Thymus (tissue), 11 donors: ENCODE measurements at regions not wholly inside any gene's neighbourhood (a gene's known extent, or its start where the extent isn't known, plus 50 kb on each side); places are given as distances from the start of the nearest gene placed in this dataset.
"Not testable (repeated sequence)": the region's sequence is repeated elsewhere in the genome, so short reads cannot be mapped to it uniquely, and the experiment has no call there.

Experiments used
- DNase-seq, 9 donors: peaks; one replicate each; pipeline ENCODE4 v3.0.0-alpha.2; 2013; ENCODE audit warnings: low spot score in 9 of 9, low read depth in 6 of 9, missing footprints in 1 of 9
- H3K27ac ChIP-seq, 2 donors: one replicate each; pipeline ENCODE4 v1.5.1; 2013; ENCODE audit warnings: control low read depth in 1 of 2, low read depth in 1 of 2, low read length in 1 of 2, mild to moderate bottlenecking in 1 of 2, moderate library complexity in 1 of 2
- H3K27me3 ChIP-seq, 2 donors: one replicate each; pipeline ENCODE4 v1.5.1; 2013; ENCODE audit warnings: low read length in 1 of 2; ENCODE audit not compliant: control insufficient read depth in 2 of 2, insufficient read depth in 1 of 2
- H3K36me3 ChIP-seq, 2 donors: one replicate each; pipeline ENCODE4 v1.5.1; 2013; ENCODE audit warnings: low read length in 1 of 2, mild to moderate bottlenecking in 1 of 2, moderate library complexity in 1 of 2; ENCODE audit not compliant: control insufficient read depth in 2 of 2, insufficient read depth in 2 of 2
- H3K4me1 ChIP-seq, 2 donors: one replicate each; pipeline ENCODE4 v1.5.1; 2013; ENCODE audit warnings: low read length in 2 of 2; ENCODE audit not compliant: control insufficient read depth in 2 of 2, insufficient read depth in 2 of 2
- H3K4me3 ChIP-seq, 2 donors: one replicate each; pipeline ENCODE4 v1.5.1; 2013; ENCODE audit warnings: low read length in 2 of 2, control low read depth in 1 of 2, mild to moderate bottlenecking in 1 of 2
- H3K9me3 ChIP-seq, 2 donors: one replicate each; pipeline ENCODE4 v1.5.1; 2013; ENCODE audit warnings: low read length in 1 of 2, mild to moderate bottlenecking in 1 of 2; ENCODE audit not compliant: control insufficient read depth in 2 of 2, insufficient read depth in 1 of 2
- WGBS: extraction: QIAGEN DNeasy Blood & Tissue Kit; methylation state at CpG from one replicate; pipeline ENCODE4 v1.1.7; 2013; 5-methylcytosine and 5-hydroxymethylcytosine counted together
- donor health status: healthy.

DNA sequence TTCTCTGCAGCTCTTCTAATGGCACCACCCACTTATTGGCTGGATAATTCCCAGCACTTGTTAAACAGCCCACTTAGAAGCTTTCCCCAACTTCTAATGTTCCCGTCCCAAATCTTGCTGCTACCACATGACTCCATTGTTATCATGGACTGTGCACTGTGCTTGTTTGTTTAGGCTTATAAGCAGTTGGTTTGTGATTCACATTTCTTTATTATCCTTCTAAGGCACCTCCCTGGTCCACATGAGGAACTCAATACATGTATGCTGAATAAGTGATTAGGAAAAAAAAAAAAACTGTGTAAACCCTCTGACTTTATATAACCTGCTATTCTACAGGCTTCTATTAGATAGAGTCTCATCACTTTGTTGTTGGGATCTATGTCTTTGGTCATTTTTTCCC is 311.7 kb upstream of the CHRNA7 start:
- H3K27me3 ChIP-seq, DNase-seq, H3K27ac ChIP-seq, H3K4me1 ChIP-seq, H3K4me3 ChIP-seq, H3K9me3 ChIP-seq, H3K36me3 ChIP-seq: not testable (repeated sequence)
- 82% methylated on average over 1 of the region's 1 CpG for WGBS

DNA sequence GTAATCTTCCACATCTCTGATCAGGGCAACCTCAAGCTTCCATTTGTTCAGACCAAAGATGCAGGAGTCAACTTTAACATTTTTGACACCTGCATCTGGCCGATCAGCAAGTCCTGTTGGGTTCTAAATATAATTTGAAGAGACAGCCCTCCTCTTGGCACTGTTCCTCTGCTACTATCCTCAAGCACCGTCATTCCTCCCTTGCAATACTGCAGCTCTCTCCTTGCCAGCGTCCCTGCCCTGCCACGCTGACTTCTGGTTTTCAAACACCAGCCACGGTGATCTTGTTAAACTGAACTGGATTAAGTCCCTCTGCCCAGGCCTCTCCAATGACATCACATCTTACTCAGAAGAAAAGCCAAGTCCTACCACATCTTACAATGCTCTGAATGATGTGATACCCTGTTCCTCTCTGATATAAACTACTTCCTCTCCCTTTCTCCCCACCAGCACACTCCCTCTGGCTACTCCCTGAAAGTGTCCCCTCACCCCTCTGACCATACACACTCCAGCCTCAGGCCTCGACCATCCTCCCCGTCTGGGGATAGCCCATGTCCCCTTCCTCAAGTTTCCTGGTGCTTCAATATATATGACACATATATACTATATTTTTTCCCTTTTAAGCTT is 310.8 kb upstream of the CHRNA7 start:
- WGBS = 67% methylated on average over 7 of the region's 7 CpGs
- DNase-seq, H3K9me3 ChIP-seq, H3K4me3 ChIP-seq, H3K36me3 ChIP-seq, H3K4me1 ChIP-seq, H3K27ac ChIP-seq, H3K27me3 ChIP-seq: not testable (repeated sequence)

DNA sequence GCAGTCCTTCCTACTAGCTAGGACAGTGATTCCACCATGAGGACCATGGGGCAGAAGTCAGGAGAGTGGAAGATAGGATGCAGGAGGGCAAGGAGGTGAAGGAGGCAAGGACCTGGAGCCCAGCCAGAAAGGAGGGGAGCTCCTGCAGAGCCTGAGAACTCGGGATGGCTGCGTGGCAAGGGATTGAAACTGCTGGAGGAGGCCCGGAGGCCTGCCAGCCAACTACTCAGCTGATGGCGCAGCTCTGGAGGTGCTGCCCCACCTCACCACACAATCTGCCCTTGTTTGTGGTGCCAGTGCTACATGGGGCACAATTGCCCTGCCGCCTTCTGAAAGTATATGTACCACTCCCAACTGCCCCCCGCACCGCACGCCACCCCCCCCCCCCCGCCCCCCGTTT is 307.3 kb upstream of the CHRNA7 start:
- DNase-seq = not testable (repeated sequence)

DNA sequence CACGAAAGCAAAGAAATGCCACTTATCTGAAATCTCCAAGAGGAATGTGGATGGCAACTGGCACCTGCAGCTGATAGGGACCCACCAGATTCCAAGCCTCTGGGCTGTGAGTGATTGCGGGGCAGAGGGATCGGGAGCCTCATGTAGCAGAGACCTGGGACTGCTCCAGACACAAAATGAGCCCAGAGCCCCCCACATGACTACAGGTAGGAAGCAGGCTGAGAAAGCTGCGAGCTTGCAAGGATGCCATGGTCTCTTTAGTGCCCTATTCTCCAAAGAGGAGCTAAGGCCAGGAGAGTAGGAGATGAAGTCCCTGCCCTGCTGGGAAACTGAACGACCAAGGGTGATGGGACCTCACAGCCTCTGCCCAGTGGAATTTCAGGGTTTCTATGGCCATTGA is 305.4 kb upstream of the CHRNA7 start:
- 88% methylated on average over 5 of the region's 5 CpGs for WGBS
- H3K9me3 ChIP-seq, H3K27me3 ChIP-seq, H3K4me3 ChIP-seq, DNase-seq, H3K4me1 ChIP-seq, H3K27ac ChIP-seq, H3K36me3 ChIP-seq: not testable (repeated sequence)

More for the DNA sequence above, 307.3 kb upstream of the CHRNA7 start:
- not testable (repeated sequence) for H3K4me1 ChIP-seq, H3K36me3 ChIP-seq, H3K9me3 ChIP-seq, H3K4me3 ChIP-seq, H3K27me3 ChIP-seq, H3K27ac ChIP-seq
- WGBS = 97% methylated on average over 10 of the region's 10 CpGs

DNA sequence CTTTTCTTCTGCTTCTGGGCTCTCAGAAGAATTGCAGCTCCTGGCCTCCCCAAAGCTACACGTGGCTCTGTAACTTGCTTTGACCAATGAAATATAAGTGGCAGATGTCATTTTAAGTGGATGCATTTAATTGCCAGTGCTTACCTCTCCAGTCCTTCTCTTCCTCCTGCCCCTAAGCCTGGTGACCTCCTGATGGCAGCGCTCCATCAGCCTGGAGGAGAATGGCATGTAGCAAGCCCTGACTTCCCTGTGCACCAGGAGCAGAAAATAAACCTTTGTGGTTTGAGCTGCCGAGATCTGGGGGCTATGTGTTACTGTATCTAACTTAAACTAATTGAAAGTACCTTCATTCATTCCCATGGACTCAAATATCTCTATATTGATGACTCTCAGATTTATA is 304.7 kb upstream of the CHRNA7 start:
- 68% methylated on average over 3 of the region's 3 CpGs for WGBS
- not testable (repeated sequence) for H3K27me3 ChIP-seq, H3K27ac ChIP-seq, H3K4me1 ChIP-seq, H3K36me3 ChIP-seq, DNase-seq, H3K9me3 ChIP-seq, H3K4me3 ChIP-seq

DNA sequence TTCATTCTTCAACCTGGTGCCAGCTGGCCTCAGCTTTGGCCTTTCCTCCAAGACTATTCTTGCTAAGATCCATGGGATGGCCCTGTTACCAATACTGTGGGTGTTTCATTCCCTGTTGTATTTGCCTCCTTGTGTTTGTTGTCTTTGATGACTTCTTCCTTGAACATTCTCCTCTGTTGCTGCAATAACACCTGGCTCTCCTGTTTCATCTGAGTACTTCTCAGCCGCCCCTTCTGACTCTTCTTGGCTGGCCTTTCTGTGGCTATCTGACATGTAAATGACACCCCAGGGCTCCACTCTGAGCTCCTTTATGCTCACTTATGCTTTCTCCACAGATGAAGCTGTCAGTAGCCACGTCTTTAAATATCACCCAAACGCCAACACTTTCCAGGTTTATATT is 302.7 kb upstream of the CHRNA7 start:
- Histone ChIP-seq H3K36me3 (no peaks in the 10 kb centered on the region), H3K9me3 (no peaks in the 10 kb centered on the region), H3K27me3 (no peaks in the 10 kb centered on the region), H3K4me1 (no peaks in the 10 kb centered on the region), H3K27ac (no peak overlapping the region), H3K4me3 (no peak overlapping the region)
- 72% methylated on average over 3 of the region's 3 CpGs for WGBS
- DNase-seq = no peak

DNA sequence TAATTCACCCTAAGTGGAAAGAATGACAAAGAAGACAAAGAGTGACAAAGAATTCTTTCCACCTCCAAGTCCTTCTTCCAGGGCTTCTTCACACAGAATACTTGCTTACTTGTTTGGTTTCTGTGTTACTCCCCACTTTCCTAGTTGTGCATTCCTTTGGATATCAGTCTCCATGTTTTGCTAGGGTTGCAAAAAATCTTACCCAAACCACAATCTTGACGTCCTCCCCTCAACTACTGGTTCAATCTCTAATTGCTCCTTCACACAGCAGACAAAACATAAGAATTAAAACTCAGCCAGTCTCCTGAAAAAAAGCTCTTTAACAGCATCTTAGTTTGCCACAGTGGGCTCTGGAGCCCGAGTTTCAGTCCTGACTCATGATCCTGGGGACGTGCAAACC is 297.6 kb upstream of the CHRNA7 start:
- no peaks in the 10 kb centered on the region for H3K36me3 ChIP-seq
- 83% methylated on average over 3 of the region's 3 CpGs for WGBS
- H3K27ac ChIP-seq = no peak overlapping the region
- H3K4me3 ChIP-seq = no peak overlapping the region
- no peaks in the 10 kb centered on the region for H3K9me3 ChIP-seq
- DNase-seq = no peak
- peaks cover 0 to 2% of the 10 kb centered on the region in 2 donors for H3K4me1 ChIP-seq
- no peaks in the 10 kb centered on the region for H3K27me3 ChIP-seq

DNA sequence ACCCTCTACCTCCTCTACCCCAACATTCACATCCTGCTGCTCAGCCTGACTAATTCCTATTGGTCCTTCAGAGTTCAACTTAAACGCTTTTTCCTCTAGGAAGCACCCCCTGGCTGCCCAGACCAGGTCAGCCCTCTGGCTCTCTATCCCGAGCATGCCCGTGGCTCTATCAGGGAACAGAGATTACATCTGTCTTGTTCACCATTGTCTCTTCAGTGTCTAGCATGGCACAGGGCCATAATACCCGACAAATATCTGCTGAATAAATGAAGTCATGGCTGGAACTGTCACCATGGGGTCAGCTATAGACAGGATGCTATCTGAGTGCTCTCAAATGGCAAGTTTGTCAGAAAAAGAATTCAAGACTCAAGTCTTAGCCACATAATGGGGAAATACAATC is 296.9 kb upstream of the CHRNA7 start:
- Histone ChIP-seq H3K4me3 (no peak overlapping the region), H3K4me1 (peaks cover 0 to 2% of the 10 kb centered on the region in 2 donors), H3K27me3 (no peaks in the 10 kb centered on the region), H3K9me3 (no peaks in the 10 kb centered on the region), H3K27ac (no peak overlapping the region), H3K36me3 (no peaks in the 10 kb centered on the region)
- DNase-seq = no peak
- 78% methylated on average over 4 of the region's 4 CpGs for WGBS

DNA sequence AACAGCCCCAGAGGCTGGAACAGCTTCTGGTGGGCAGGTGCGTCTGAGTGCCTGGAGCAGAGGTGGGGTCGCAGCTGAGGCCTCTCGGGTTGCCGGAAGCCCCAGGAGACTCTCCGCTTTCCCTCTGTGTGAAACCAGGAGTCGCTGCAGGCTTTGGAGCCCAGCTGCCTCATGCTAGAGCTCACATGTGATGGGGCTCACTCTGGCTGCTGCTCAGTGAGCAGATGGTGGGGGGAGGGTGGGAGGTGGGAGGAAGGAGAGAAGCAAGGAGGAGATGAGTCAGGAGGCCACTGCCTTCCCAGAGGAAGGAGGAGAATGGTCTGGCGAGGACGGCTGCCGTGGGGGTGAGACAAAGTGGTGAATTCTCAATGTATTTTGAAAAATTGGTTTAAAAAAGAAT is 290.1 kb upstream of the CHRNA7 start:
- H3K4me3 ChIP-seq = no peak overlapping the region
- H3K27me3 ChIP-seq = no peaks in the 10 kb centered on the region
- H3K27ac ChIP-seq = no peak overlapping the region
- no peaks in the 10 kb centered on the region for H3K4me1 ChIP-seq
- no peaks in the 10 kb centered on the region for H3K9me3 ChIP-seq
- WGBS = 76% methylated on average over 9 of the region's 9 CpGs
- no peak for DNase-seq
- no peaks in the 10 kb centered on the region for H3K36me3 ChIP-seq

DNA sequence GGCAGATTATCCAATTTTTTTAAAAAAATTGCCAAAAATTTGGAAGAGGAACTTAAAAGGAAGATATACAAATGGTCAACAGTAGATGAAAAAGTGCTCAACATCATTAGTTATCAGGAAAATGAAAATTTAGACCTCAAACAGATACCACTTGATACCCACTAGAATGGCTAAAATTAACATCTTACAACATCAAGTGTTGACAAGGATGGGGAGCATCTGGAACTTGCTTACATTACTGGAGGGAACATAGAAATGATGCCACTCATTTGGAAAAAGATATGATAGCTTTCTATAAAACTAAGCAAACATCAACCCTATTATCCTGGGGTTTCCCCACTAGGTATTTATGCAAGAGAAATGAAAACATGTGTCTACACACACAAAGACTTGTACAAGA is 284.5 kb upstream of the CHRNA7 start:
- no peak for DNase-seq
- Histone ChIP-seq H3K36me3 (no peaks in the 10 kb centered on the region), H3K9me3 (no peaks in the 10 kb centered on the region), H3K4me3 (no peak overlapping the region), H3K4me1 (no peaks in the 10 kb centered on the region), H3K27ac (no peak overlapping the region), H3K27me3 (no peaks in the 10 kb centered on the region)
